Erythroblast (primary cell): ENCODE measurements at regions not wholly inside any gene's neighbourhood (a gene's known extent, or its start where the extent isn't known, plus 50 kb on each side); places are given as distances from the start of the nearest gene placed in this dataset.

Experiments
- DNase-seq, 2 experiments: peaks; one replicate each; lab custom pipeline; 2025; lab: John Stamatoyannopoulos, UW
- GATA1 ChIP-seq: IDR thresholded peaks from 2 replicates; pipeline ENCODE4 v1.6.1; 2011; ENCODE audit warnings: low read depth, mild to moderate bottlenecking, control low read depth, low read length, moderate library complexity
- POLR2A ChIP-seq: IDR thresholded peaks from 2 replicates; pipeline ENCODE4 v1.6.1; 2011; ENCODE audit warnings: mild to moderate bottlenecking, low read length

GRCh38 chr15:46735115-46735514, 982.2 kb upstream of the SEMA6D start:
- TF ChIP-seq GATA1 = no peak
- TF ChIP-seq POLR2A = no peak
- DNase-seq = no peak

- no peak for DNase-seq
- TF ChIP-seq POLR2A (no peak), GATA1 (no peak)
Observed at GRCh38 chr15:46751303-46751702, 966.0 kb upstream of the SEMA6D start.

- DNase-seq = no peak
- no peak for TF ChIP-seq GATA1
- TF ChIP-seq POLR2A = no peak
Observed at GRCh38 chr15:46753946-46754345, 963.4 kb upstream of the SEMA6D start.

- no peak for DNase-seq
- no peak for TF ChIP-seq GATA1
- no peak for TF ChIP-seq POLR2A
Observed at GRCh38 chr15:46763091-46763490, 954.2 kb upstream of the SEMA6D start.

- DNase-seq = no peak
- no peak for TF ChIP-seq GATA1
- no peak for TF ChIP-seq POLR2A
Observed at GRCh38 chr15:46764851-46765250, 952.5 kb upstream of the SEMA6D start.

GRCh38 chr15:46766021-46766420, 951.3 kb upstream of the SEMA6D start:
- DNase-seq = no peak
- TF ChIP-seq POLR2A (no peak), GATA1 (no peak)

- TF ChIP-seq POLR2A = no peak
- DNase-seq = no peak
Observed at GRCh38 chr15:46768287-46768686, 949.0 kb upstream of the SEMA6D start.

GRCh38 chr15:46773016-46773415, 944.3 kb upstream of the SEMA6D start:
- TF ChIP-seq POLR2A (no peak), GATA1 (no peak)
- DNase-seq = no peak

- TF ChIP-seq POLR2A = no peak
- no peak for TF ChIP-seq GATA1
- no peak for DNase-seq
Observed at GRCh38 chr15:46778876-46779275, 938.4 kb upstream of the SEMA6D start.

GRCh38 chr15:46786590-46787285, 930.6 kb upstream of the SEMA6D start:
- TF ChIP-seq GATA1 (no peak), POLR2A (no peak)
- DNase-seq = no peak

GRCh38 chr15:46795685-46796084, 921.6 kb upstream of the SEMA6D start:
- no peak for DNase-seq

GRCh38 chr15:46808834-46809233, 908.5 kb upstream of the SEMA6D start:
- TF ChIP-seq POLR2A (no peak), GATA1 (no peak)
- DNase-seq = no peak

More at GRCh38 chr15:46795685-46796084, 921.6 kb upstream of the SEMA6D start:
- TF ChIP-seq GATA1 = no peak
- no peak for TF ChIP-seq POLR2A

GRCh38 chr15:46815240-46815639, 902.1 kb upstream of the SEMA6D start:
- TF ChIP-seq POLR2A = no peak
- TF ChIP-seq GATA1 = no peak
- DNase-seq = no peak

- peak in 1 of 2 experiments; percentile 1 for DNase-seq
- TF ChIP-seq POLR2A (no peak), GATA1 (no peak)
Observed at GRCh38 chr15:46815765-46816164, 901.5 kb upstream of the SEMA6D start.

GRCh38 chr15:46848704-46849103, 868.6 kb upstream of the SEMA6D start:
- no peak for DNase-seq
- TF ChIP-seq GATA1 = no peak
- no peak for TF ChIP-seq POLR2A

GRCh38 chr15:46853600-46853999, 863.7 kb upstream of the SEMA6D start:
- no peak for TF ChIP-seq GATA1
- no peak for TF ChIP-seq POLR2A
- no peak for DNase-seq
